Hepatocyte (in vitro differentiated cells): ENCODE measurements at regions not wholly inside any gene's neighbourhood (a gene's known extent, or its start where the extent isn't known, plus 50 kb on each side); places are given as distances from the start of the nearest gene placed in this dataset.

Experiments used
- EZH2 ChIP-seq: fragments of 200-600 bp; sonication (generic); IDR thresholded peaks from 2 replicates; pipeline ENCODE4 v1.6.1; 2016; ENCODE audit warnings: antibody characterized with exemption, mild to moderate bottlenecking, borderline replicate concordance
- TF ChIP-seq, protein P1 (sequence below): fragments of 200-600 bp; sonication (generic); IDR thresholded peaks from 2 replicates; pipeline ENCODE4 v1.5.1; 2016; ENCODE audit warnings: antibody characterized with exemption, mild to moderate bottlenecking; ENCODE audit not compliant: poor library complexity

DNA sequence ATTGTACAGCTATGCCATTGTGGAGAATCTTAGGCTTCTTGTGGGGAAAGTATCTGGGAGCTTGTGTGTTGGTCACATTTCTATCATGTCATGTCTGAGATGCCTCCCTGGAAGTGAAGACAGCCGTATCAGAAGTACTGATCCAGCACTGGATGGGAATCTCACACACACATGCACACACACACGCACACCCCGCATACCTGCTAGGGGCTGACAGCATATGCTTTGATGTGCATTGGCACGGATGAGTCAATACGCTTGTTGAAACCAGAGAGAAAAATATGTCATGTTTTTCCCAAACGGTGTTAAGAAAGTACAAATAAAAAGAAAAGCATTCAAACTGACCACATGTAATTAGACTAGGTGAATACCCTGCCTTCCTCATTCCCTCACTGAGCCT, 260.8 kb downstream of the KTN1 start:
- TF ChIP-seq, protein P1, sequence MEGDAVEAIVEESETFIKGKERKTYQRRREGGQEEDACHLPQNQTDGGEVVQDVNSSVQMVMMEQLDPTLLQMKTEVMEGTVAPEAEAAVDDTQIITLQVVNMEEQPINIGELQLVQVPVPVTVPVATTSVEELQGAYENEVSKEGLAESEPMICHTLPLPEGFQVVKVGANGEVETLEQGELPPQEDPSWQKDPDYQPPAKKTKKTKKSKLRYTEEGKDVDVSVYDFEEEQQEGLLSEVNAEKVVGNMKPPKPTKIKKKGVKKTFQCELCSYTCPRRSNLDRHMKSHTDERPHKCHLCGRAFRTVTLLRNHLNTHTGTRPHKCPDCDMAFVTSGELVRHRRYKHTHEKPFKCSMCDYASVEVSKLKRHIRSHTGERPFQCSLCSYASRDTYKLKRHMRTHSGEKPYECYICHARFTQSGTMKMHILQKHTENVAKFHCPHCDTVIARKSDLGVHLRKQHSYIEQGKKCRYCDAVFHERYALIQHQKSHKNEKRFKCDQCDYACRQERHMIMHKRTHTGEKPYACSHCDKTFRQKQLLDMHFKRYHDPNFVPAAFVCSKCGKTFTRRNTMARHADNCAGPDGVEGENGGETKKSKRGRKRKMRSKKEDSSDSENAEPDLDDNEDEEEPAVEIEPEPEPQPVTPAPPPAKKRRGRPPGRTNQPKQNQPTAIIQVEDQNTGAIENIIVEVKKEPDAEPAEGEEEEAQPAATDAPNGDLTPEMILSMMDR = no peak
- no peak for TF ChIP-seq EZH2
